GM19463 (cell line): ENCODE measurements at regions not wholly inside any gene's neighbourhood (a gene's known extent, or its start where the extent isn't known, plus 50 kb on each side); places are given as distances from the start of the nearest gene placed in this dataset.
"Not testable (repeated sequence)": the region's sequence is repeated elsewhere in the genome, so short reads cannot be mapped to it uniquely, and the experiment has no call there.

Experiments
- ATAC-seq: cut with Tn5 transposase; IDR thresholded peaks from one replicate; pipeline ENCODE4 v1.9.1; 2021; ENCODE audit warnings: mild to moderate bottlenecking, moderate library complexity; ENCODE audit not compliant: unreplicated experiment

GRCh38 chr5:72760259-72760658 is 56.2 kb upstream of the TNPO1 start:
- ATAC-seq = no peak

GRCh38 chr5:72752909-72753308 is 63.6 kb upstream of the TNPO1 start:
- ATAC-seq = no peak

GRCh38 chr5:72749362-72749997 is 67.0 kb upstream of the TNPO1 start:
- ATAC-seq = no peak

- no peak for ATAC-seq
Measured at GRCh38 chr5:72747826-72748225, 68.6 kb upstream of the TNPO1 start.

GRCh38 chr5:72746736-72747135 is 69.7 kb upstream of the TNPO1 start:
- ATAC-seq = no peak

GRCh38 chr5:72744136-72744535 is 72.3 kb upstream of the TNPO1 start:
- ATAC-seq = no peak

GRCh38 chr5:72741805-72742204 is 74.7 kb upstream of the TNPO1 start:
- ATAC-seq = no peak

GRCh38 chr5:72733810-72734209 is 82.7 kb upstream of the TNPO1 start:
- no peak for ATAC-seq

- ATAC-seq = no peak
Measured at GRCh38 chr5:72723581-72723980, 92.9 kb upstream of the TNPO1 start.

- no peak for ATAC-seq
Measured at GRCh38 chr5:72722792-72723452, 93.5 kb upstream of the TNPO1 start.

GRCh38 chr5:72721844-72722243 is 94.6 kb upstream of the TNPO1 start:
- no peak for ATAC-seq

- ATAC-seq = no peak
Measured at GRCh38 chr5:72720205-72720604, 96.3 kb upstream of the TNPO1 start.

GRCh38 chr5:72711351-72711750 is 105.1 kb upstream of the TNPO1 start:
- ATAC-seq = no peak

GRCh38 chr5:72709341-72709740 is 107.1 kb upstream of the TNPO1 start:
- no peak for ATAC-seq

- no peak for ATAC-seq
Measured at GRCh38 chr5:72705178-72705577, 111.3 kb upstream of the TNPO1 start.

GRCh38 chr5:72703876-72704275 is 112.6 kb upstream of the TNPO1 start:
- no peak for ATAC-seq

- ATAC-seq = no peak
Measured at GRCh38 chr5:72702881-72703434, 113.5 kb upstream of the TNPO1 start.

GRCh38 chr5:72702105-72702504 is 114.4 kb upstream of the TNPO1 start:
- not testable (repeated sequence) for ATAC-seq

GRCh38 chr5:72698481-72698880 is 118.0 kb upstream of the TNPO1 start:
- ATAC-seq = no peak

GRCh38 chr5:72697622-72698021 is 118.8 kb upstream of the TNPO1 start:
- ATAC-seq = no peak

- ATAC-seq = no peak
Measured at GRCh38 chr5:72695659-72696058, 120.8 kb upstream of the TNPO1 start.

GRCh38 chr5:72694856-72695255 is 121.6 kb upstream of the TNPO1 start:
- ATAC-seq = no peak
